T-cell (primary cell): ENCODE measurements at regions not wholly inside any gene's neighbourhood (a gene's known extent, or its start where the extent isn't known, plus 50 kb on each side); places are given as distances from the start of the nearest gene placed in this dataset.
A peak's percentile ranks its signal among the peaks of the same experiment; 100 is the strongest.
"Not testable (repeated sequence)": the region's sequence is repeated elsewhere in the genome, so short reads cannot be mapped to it uniquely, and the experiment has no call there.

Experiments used
- ATAC-seq, 4 experiments: fragments of 200-7000 bp in 3 of 4; fragments of 150-1000 bp in 1 of 4; cut with Tn5 transposase; replicated peaks in 1 of 4; 1 replicate in 3 of 4; 2 replicates in 1 of 4; pipeline ENCODE4 v1.10.0; 2021; ENCODE audit warnings: moderate library complexity in 3 of 4, mild to moderate bottlenecking in 2 of 4, moderate number of reproducible peaks in 1 of 4
- CTCF ChIA-PET, 2 donors: fragments of 300-600 bp; sonication (Branson Sonifier 250); formaldehyde crosslinking; loops; one replicate each; lab custom pipeline; 2022; ENCODE audit warnings: antibody characterized with exemption in 2 of 2; lab: Charles Lee
- POLR2A ChIA-PET, 2 donors: fragments of 300-600 bp; sonication (Branson Sonifier 250); formaldehyde crosslinking; loops; one replicate each; lab custom pipeline; 2022; ENCODE audit warnings: antibody characterized with exemption in 2 of 2; lab: Charles Lee
- DNase-seq, 35 experiments: peaks; one replicate each; pipeline versions ENCODE4 v3.0.0 to v3.0.0-alpha.2; 2013 to 2023
- H3K27ac ChIP-seq: one replicate; pipeline ENCODE4 v1.5.1; 2013; ENCODE audit warnings: low read length
- H3K27me3 ChIP-seq, 2 experiments: replicated peaks in 1 of 2; 1 replicate in 1 of 2; 2 replicates in 1 of 2; pipeline versions ENCODE4 v1.6.1 to v1.7.0; 2013; ENCODE audit warnings: low read length in 1 of 2, mixed read lengths in 1 of 2; ENCODE audit not compliant: control insufficient read depth in 2 of 2, insufficient read depth in 2 of 2; ENCODE audit errors: extremely low read depth in 1 of 2
- H3K36me3 ChIP-seq, 2 donors: 1 replicate in 1 of 2; 2 replicates in 1 of 2; pipeline versions ENCODE4 v1.6.1 to v1.7.0; 2013; ENCODE audit warnings: low read length in 1 of 2; ENCODE audit not compliant: control insufficient read depth in 2 of 2, insufficient read depth in 1 of 2; ENCODE audit errors: extremely low read depth in 1 of 2
- H3K4me1 ChIP-seq, 2 experiments: 1 replicate in 1 of 2; 2 replicates in 1 of 2; pipeline versions ENCODE4 v1.6.1 to v1.7.0; 2013; ENCODE audit warnings: low read length in 2 of 2, mixed read lengths in 1 of 2; ENCODE audit not compliant: insufficient read depth in 2 of 2, control insufficient read depth in 1 of 2; ENCODE audit errors: extremely low read depth in 1 of 2
- H3K4me3 ChIP-seq, 2 donors: 1 replicate in 1 of 2; 2 replicates in 1 of 2; pipeline versions ENCODE4 v1.5.1 to v1.7.0; 2013; ENCODE audit warnings: mild to moderate bottlenecking in 2 of 2, low read length in 1 of 2, moderate library complexity in 1 of 2; ENCODE audit not compliant: control insufficient read depth in 1 of 2; ENCODE audit errors: extremely low read depth in 1 of 2
- H3K9me3 ChIP-seq: 2 replicates; pipeline ENCODE4 v1.7.0; 2013
- H3K27ac Mint-ChIP-seq, 2 donors: one replicate each; pipeline ENCODE4 v1.8.0; 2020 to 2021; ENCODE audit warnings: mild to moderate bottlenecking in 2 of 2, mixed read lengths in 2 of 2
- H3K27me3 Mint-ChIP-seq, 2 donors: one replicate each; pipeline ENCODE4 v1.8.0; 2021 to 2022; ENCODE audit warnings: mixed read lengths in 2 of 2
- H3K36me3 Mint-ChIP-seq: one replicate; pipeline ENCODE4 v1.8.0; 2021; ENCODE audit warnings: mixed read lengths
- H3K4me1 Mint-ChIP-seq, 3 donors: one replicate each; pipeline ENCODE4 v1.8.0; 2020 to 2022; ENCODE audit warnings: mixed read lengths in 3 of 3, mild to moderate bottlenecking in 1 of 3
- H3K4me3 Mint-ChIP-seq, 3 donors: one replicate each; pipeline ENCODE4 v1.8.0; 2020 to 2022; ENCODE audit warnings: mild to moderate bottlenecking in 3 of 3, mixed read lengths in 3 of 3, moderate library complexity in 3 of 3
- H3K9me3 Mint-ChIP-seq, 3 donors: one replicate each; pipeline ENCODE4 v1.8.0; 2020 to 2022; ENCODE audit warnings: mixed read lengths in 3 of 3
- WGBS: methylation state at CpG from one replicate; pipeline ENCODE4 v1.1.5; 2013; ENCODE audit warnings: missing lambda C conversion rate; ENCODE audit not compliant: insufficient coverage; 5-methylcytosine and 5-hydroxymethylcytosine counted together

- no peaks in the 10 kb centered on the region for H3K36me3 Mint-ChIP-seq
- peaks cover 0 to under 1% (median under 1%) of the 10 kb centered on the region in 3 donors for H3K4me1 Mint-ChIP-seq
- no peak overlapping the region for H3K27ac ChIP-seq
- DNase-seq (no peak), ATAC-seq (no peak)
- H3K27me3 ChIP-seq = peaks cover 0 to 6% of the 10 kb centered on the region in 2 experiments
- H3K4me3 Mint-ChIP-seq = no peak overlapping the region
- H3K4me1 ChIP-seq = no peaks in the 10 kb centered on the region
- H3K9me3 Mint-ChIP-seq = no peaks in the 10 kb centered on the region
- H3K9me3 ChIP-seq = no peaks in the 10 kb centered on the region
- ChIA-PET CTCF (no interaction called here), POLR2A (no interaction called here)
- H3K27me3 Mint-ChIP-seq = peaks cover 3 to 4% of the 10 kb centered on the region in 2 donors
- no peak overlapping the region for H3K4me3 ChIP-seq
- no peaks in the 10 kb centered on the region for H3K36me3 ChIP-seq
- no peak overlapping the region for H3K27ac Mint-ChIP-seq
- 89% methylated on average over 16 of the region's 22 CpGs for WGBS
Measured at GRCh38 chr10:26939290-26939961, 78.7 kb upstream of the ABI1 start.

GRCh38 chr10:26938578-26938977, 77.8 kb upstream of the ABI1 start:
- Histone ChIP-seq H3K9me3 (no peaks in the 10 kb centered on the region), H3K4me1 (no peaks in the 10 kb centered on the region), H3K27ac (no peak overlapping the region), H3K27me3 (peaks cover 0 to 6% of the 10 kb centered on the region in 2 experiments), H3K4me3 (no peak overlapping the region), H3K36me3 (no peaks in the 10 kb centered on the region)
- no peak for ATAC-seq
- Mint-ChIP-seq H3K4me1 (no peaks in the 10 kb centered on the region), H3K27me3 (peaks cover 3 to 4% of the 10 kb centered on the region in 2 donors), H3K27ac (no peak overlapping the region), H3K4me3 (no peak overlapping the region), H3K9me3 (no peaks in the 10 kb centered on the region), H3K36me3 (no peaks in the 10 kb centered on the region)
- CTCF ChIA-PET = no interaction called here
- POLR2A ChIA-PET = no interaction called here
- no peak for DNase-seq
- WGBS = 60% methylated on average over 1 of the region's 4 CpGs

GRCh38 chr10:26937371-26937770, 76.6 kb upstream of the ABI1 start:
- Mint-ChIP-seq H3K27ac (no peak overlapping the region), H3K36me3 (no peaks in the 10 kb centered on the region), H3K27me3 (peaks cover 0 to 3% of the 10 kb centered on the region in 2 donors), H3K9me3 (no peaks in the 10 kb centered on the region), H3K4me1 (no peaks in the 10 kb centered on the region), H3K4me3 (no peak overlapping the region)
- Histone ChIP-seq H3K36me3 (no peaks in the 10 kb centered on the region), H3K9me3 (no peaks in the 10 kb centered on the region), H3K4me3 (no peak overlapping the region), H3K4me1 (no peaks in the 10 kb centered on the region), H3K27me3 (peaks cover 0 to 6% of the 10 kb centered on the region in 2 experiments), H3K27ac (no peak overlapping the region)
- DNase-seq (no peak), ATAC-seq (no peak)
- CTCF ChIA-PET = no interaction called here
- WGBS = 93% methylated on average over 2 of the region's 3 CpGs
- POLR2A ChIA-PET = no interaction called here

- peaks cover 0 to 12% of the 10 kb centered on the region in 2 experiments for H3K27me3 ChIP-seq
- DNase-seq, H3K27me3 Mint-ChIP-seq, H3K27ac ChIP-seq, H3K4me1 ChIP-seq, CTCF ChIA-PET, H3K4me1 Mint-ChIP-seq, H3K27ac Mint-ChIP-seq, H3K36me3 ChIP-seq, ATAC-seq, H3K9me3 ChIP-seq, POLR2A ChIA-PET, H3K4me3 ChIP-seq, H3K36me3 Mint-ChIP-seq, H3K9me3 Mint-ChIP-seq, H3K4me3 Mint-ChIP-seq: not testable (repeated sequence)
- WGBS = 80% methylated on average over 2 of the region's 11 CpGs
Measured at GRCh38 chr10:26934190-26934589, 73.4 kb upstream of the ABI1 start.

- CTCF ChIA-PET = no interaction called here
- POLR2A ChIA-PET = no interaction called here
- Mint-ChIP-seq H3K27ac (no peak overlapping the region), H3K27me3 (peaks cover 0 to 1% of the 10 kb centered on the region in 2 donors), H3K4me3 (no peak overlapping the region), H3K4me1 (peaks cover 0 to 6% (median 3%) of the 10 kb centered on the region in 3 donors), H3K36me3 (no peaks in the 10 kb centered on the region), H3K9me3 (no peaks in the 10 kb centered on the region)
- WGBS = no CpG with 5 or more reads among the region's 2 CpGs
- ATAC-seq = no peak
- no peak overlapping the region for H3K4me3 ChIP-seq
- H3K9me3 ChIP-seq = no peaks in the 10 kb centered on the region
- H3K27me3 ChIP-seq = peaks cover 0 to 10% of the 10 kb centered on the region in 2 experiments
- H3K4me1 ChIP-seq = peaks cover 0 to 8% of the 10 kb centered on the region in 2 experiments
- H3K36me3 ChIP-seq = no peaks in the 10 kb centered on the region
- no peak for DNase-seq
- no peak overlapping the region for H3K27ac ChIP-seq
Measured at GRCh38 chr10:26932576-26932975, 71.8 kb upstream of the ABI1 start.

- Mint-ChIP-seq H3K4me1 (peaks cover 0 to 6% (median 3%) of the 10 kb centered on the region in 3 donors), H3K4me3 (peak overlapping the region in 1 of 3 donors; percentile 41), H3K36me3 (no peaks in the 10 kb centered on the region), H3K27ac (no peak overlapping the region), H3K9me3 (no peaks in the 10 kb centered on the region), H3K27me3 (peaks cover 0 to 1% of the 10 kb centered on the region in 2 donors)
- DNase-seq (peak in 1 of 35 experiments; percentile 3), ATAC-seq (peak in 2 of 4 experiments; percentile 20 to 53)
- Histone ChIP-seq H3K4me1 (peaks cover 0 to 8% of the 10 kb centered on the region in 2 experiments), H3K27me3 (peaks cover 0 to 7% of the 10 kb centered on the region in 2 experiments), H3K4me3 (no peak overlapping the region), H3K9me3 (no peaks in the 10 kb centered on the region), H3K27ac (no peak overlapping the region), H3K36me3 (no peaks in the 10 kb centered on the region)
- POLR2A ChIA-PET = no interaction called here
- WGBS = 8% methylated on average over 15 of the region's 21 CpGs
- CTCF ChIA-PET = interaction anchor here in 1 of 2 donors (0.7 kb wide), 1 partner anchor 1400 kb away, joined by 3 read pairs; no protein-coding TSS in a partner anchor
Measured at GRCh38 chr10:26931223-26931622, 70.5 kb upstream of the ABI1 start.
